ENCODE measurements at regions not wholly inside any gene's neighbourhood (a gene's known extent, or its start where the extent isn't known, plus 50 kb on each side); places are given as distances from the start of the nearest gene placed in this dataset.

- H3K36me3 ChIP-seq: no peaks in the 10 kb centered on the region
- no peak for DNase-seq
Measured at GRCh38 chr4:155616117-155616516, 50.5 kb upstream of the GUCY1A1 start.

DNA sequence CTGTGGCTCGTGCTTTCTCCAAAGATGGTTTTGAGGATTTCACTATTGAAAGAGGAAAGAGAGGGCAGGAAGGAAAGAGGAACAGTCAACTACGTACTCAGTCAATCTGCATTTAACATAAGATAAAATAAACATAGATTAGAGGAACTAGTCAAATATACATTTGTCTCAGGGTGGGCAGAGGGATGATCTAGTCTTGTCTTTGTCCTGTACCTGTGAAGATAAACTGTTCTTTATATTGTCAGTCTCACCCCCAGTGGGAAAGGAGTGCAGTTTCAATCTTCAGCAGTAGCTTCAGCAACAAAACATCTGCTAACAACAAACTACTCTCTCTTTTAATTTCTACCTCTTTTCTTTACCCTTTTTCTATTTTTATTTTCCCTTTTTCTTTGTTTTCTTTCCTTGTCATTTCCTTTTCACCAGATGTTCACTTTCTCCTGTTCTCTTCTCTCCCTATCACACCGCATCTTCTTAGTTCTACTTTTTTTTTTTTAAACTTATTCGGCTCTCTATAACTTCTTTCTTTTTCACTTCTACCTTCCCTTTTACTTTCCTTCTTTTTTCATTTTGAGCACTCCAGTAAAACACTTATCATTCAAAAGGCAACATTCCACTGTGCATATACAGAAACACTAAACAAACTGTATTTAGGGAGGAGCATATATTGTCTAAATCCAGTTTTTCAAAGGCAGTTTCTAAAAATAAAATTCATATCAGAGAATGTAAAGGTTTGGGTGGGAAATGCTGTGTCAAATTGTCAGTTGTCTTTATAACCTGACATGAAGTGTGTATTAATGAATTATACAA is 51.4 kb upstream of the GUCY1A1 start:
- H3K36me3 ChIP-seq: no peaks in the 10 kb centered on the region
- DNase-seq: no peak
- no peaks in the 10 kb centered on the region for H3K4me1 ChIP-seq
- no peaks in the 10 kb centered on the region for H3K27me3 ChIP-seq
- H3K27ac ChIP-seq: no peak overlapping the region
- intact Hi-C loops (cut with DNase I; ENCODE audit: low total_unique reads): no loop called here
- no peaks in the 10 kb centered on the region for H3K9me3 ChIP-seq
- H3K4me3 ChIP-seq: no peak overlapping the region
- no peak for TF ChIP-seq POLR2A (IDR thresholded peaks at IDR 0.05)
- TF ChIP-seq, protein P1, sequence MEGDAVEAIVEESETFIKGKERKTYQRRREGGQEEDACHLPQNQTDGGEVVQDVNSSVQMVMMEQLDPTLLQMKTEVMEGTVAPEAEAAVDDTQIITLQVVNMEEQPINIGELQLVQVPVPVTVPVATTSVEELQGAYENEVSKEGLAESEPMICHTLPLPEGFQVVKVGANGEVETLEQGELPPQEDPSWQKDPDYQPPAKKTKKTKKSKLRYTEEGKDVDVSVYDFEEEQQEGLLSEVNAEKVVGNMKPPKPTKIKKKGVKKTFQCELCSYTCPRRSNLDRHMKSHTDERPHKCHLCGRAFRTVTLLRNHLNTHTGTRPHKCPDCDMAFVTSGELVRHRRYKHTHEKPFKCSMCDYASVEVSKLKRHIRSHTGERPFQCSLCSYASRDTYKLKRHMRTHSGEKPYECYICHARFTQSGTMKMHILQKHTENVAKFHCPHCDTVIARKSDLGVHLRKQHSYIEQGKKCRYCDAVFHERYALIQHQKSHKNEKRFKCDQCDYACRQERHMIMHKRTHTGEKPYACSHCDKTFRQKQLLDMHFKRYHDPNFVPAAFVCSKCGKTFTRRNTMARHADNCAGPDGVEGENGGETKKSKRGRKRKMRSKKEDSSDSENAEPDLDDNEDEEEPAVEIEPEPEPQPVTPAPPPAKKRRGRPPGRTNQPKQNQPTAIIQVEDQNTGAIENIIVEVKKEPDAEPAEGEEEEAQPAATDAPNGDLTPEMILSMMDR (IDR thresholded peaks at IDR 0.05): no peak

More at GRCh38 chr4:155616117-155616516, 50.5 kb upstream of the GUCY1A1 start:
- H3K4me1 ChIP-seq: no peaks in the 10 kb centered on the region
- no peak overlapping the region for H3K27ac ChIP-seq
- H3K4me3 ChIP-seq: no peak overlapping the region
- TF ChIP-seq POLR2A (IDR thresholded peaks at IDR 0.05): no peak
- TF ChIP-seq, protein P1 (IDR thresholded peaks at IDR 0.05): no peak
- no peaks in the 10 kb centered on the region for H3K9me3 ChIP-seq
- H3K27me3 ChIP-seq: no peaks in the 10 kb centered on the region
- intact Hi-C loops (cut with DNase I; ENCODE audit: low total_unique reads): no loop called here

DNA sequence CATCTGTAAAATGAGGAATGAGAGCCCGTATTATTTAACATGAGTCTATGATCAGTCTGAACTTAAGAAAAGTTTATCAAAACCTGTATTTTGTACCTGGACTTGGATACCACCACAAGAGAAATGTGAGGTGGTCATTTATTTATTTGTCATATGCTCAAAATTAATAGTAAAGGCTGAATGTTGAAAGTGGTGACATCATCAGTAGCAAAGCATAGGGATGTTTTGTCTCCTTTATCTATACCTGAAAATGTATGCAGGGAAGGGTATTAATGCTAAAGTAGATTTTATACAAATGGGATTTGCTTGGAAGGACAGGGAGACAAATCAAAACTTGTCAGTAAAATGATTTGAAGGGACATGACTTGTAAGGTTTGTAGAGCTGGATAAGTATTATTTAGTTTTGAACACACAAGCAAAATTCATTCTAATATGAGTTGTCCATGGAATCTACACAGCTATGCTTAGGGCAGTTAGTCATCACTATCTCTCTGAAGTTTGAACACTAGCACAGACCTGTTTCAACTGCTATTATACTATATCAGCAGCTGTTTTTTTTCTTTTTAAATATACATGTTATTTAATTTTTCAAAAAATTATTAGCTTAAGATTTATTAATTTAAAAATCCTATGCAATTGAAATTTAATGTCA is 52.4 kb upstream of the GUCY1A1 start:
- DNase-seq: no peak
- Histone ChIP-seq H3K27ac (no peak overlapping the region), H3K36me3 (no peaks in the 10 kb centered on the region), H3K4me3 (no peak overlapping the region), H3K27me3 (no peaks in the 10 kb centered on the region), H3K4me1 (no peaks in the 10 kb centered on the region), H3K9me3 (no peaks in the 10 kb centered on the region)
- intact Hi-C loops (cut with DNase I; ENCODE audit: low total_unique reads): no loop called here
- TF ChIP-seq, protein P1 (IDR thresholded peaks at IDR 0.05): no peak
- TF ChIP-seq POLR2A (IDR thresholded peaks at IDR 0.05): no peak

- intact Hi-C loops (cut with DNase I; ENCODE audit: low total_unique reads): no loop called here
- Histone ChIP-seq H3K36me3 (no peaks in the 10 kb centered on the region), H3K4me1 (no peaks in the 10 kb centered on the region), H3K27me3 (no peaks in the 10 kb centered on the region), H3K9me3 (no peaks in the 10 kb centered on the region), H3K27ac (no peak overlapping the region), H3K4me3 (no peak overlapping the region)
- no peak for DNase-seq
- no peak for TF ChIP-seq POLR2A (IDR thresholded peaks at IDR 0.05)
- TF ChIP-seq, protein P1 (IDR thresholded peaks at IDR 0.05): no peak
Measured at GRCh38 chr4:155612074-155612473, 54.6 kb upstream of the GUCY1A1 start.

DNA sequence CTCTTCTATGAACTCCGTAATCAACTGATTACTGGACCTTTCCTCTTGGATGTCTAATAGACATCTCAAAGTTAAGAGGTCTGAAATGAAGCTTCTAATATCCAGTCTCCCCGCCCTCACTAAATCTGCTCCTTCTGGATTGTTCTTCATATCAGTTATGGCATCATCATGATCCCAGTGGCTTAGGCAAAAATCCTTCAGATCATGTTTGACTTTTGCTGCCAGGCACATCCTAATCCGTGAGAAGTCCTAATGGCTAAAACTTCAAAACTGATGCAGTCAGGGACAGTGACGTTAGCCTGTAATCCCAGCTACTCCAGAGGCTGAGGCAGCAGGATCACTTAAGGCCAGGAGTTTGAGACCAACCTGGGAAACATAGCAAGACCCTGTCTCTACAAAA is 55.1 kb upstream of the GUCY1A1 start:
- no peak overlapping the region for H3K4me3 ChIP-seq
- no peak for DNase-seq
- TF ChIP-seq, protein P1 (IDR thresholded peaks at IDR 0.05): no peak
- no peak for TF ChIP-seq POLR2A (IDR thresholded peaks at IDR 0.05)
- H3K27me3 ChIP-seq: no peaks in the 10 kb centered on the region
- intact Hi-C loops (cut with DNase I; ENCODE audit: low total_unique reads): no loop called here
- no peaks in the 10 kb centered on the region for H3K4me1 ChIP-seq
- no peak overlapping the region for H3K27ac ChIP-seq
- H3K36me3 ChIP-seq: no peaks in the 10 kb centered on the region
- no peaks in the 10 kb centered on the region for H3K9me3 ChIP-seq

Measured in uterus (tissue), 3 donors.